Lung (tissue), 11 donors: ENCODE measurements at regions not wholly inside any gene's neighbourhood (a gene's known extent, or its start where the extent isn't known, plus 50 kb on each side); places are given as distances from the start of the nearest gene placed in this dataset.

Experiments
- ATAC-seq: fragments of 200-7000 bp; cut with Tn5 transposase; one replicate; pipeline ENCODE4 v1.9.1; 2020; ENCODE audit warnings: moderate number of reproducible peaks; ENCODE audit not compliant: insufficient read depth, low FRiP score
- DNase-seq, 3 donors: peaks; one replicate each; pipeline ENCODE4 v3.0.0-alpha.2; 2013 to 2017
- H3K27ac ChIP-seq, 2 donors: one replicate each; pipeline ENCODE4 v1.5.1; 2013; ENCODE audit warnings: mild to moderate bottlenecking in 2 of 2, moderate library complexity in 2 of 2, control low read depth in 1 of 2, inconsistent platforms in 1 of 2, low read depth in 1 of 2, low read length in 1 of 2
- H3K27me3 ChIP-seq, 3 donors: one replicate each; pipeline ENCODE4 v1.5.1; 2013; ENCODE audit warnings: low read length in 2 of 3; ENCODE audit not compliant: control insufficient read depth in 3 of 3, insufficient read depth in 3 of 3
- H3K36me3 ChIP-seq, 4 donors: one replicate each; pipeline ENCODE4 v1.5.1; 2013; ENCODE audit warnings: low read length in 4 of 4, mild to moderate bottlenecking in 1 of 4, moderate library complexity in 1 of 4; ENCODE audit not compliant: control insufficient read depth in 4 of 4, insufficient read depth in 4 of 4
- H3K4me1 ChIP-seq, 5 donors: one replicate each; pipeline ENCODE4 v1.5.1; 2013; ENCODE audit warnings: low read length in 5 of 5, mild to moderate bottlenecking in 2 of 5, moderate library complexity in 1 of 5; ENCODE audit not compliant: control insufficient read depth in 5 of 5, insufficient read depth in 5 of 5
- H3K4me3 ChIP-seq: one replicate; pipeline ENCODE4 v1.5.1; 2013; ENCODE audit warnings: mild to moderate bottlenecking, control low read depth, moderate library complexity
- H3K9ac ChIP-seq, 2 donors: one replicate each; pipeline ENCODE4 v1.5.1; 2013; ENCODE audit warnings: low read length in 2 of 2, control low read depth in 1 of 2; ENCODE audit not compliant: insufficient read depth in 1 of 2
- H3K9me3 ChIP-seq, 4 donors: one replicate each; pipeline ENCODE4 v1.5.1; 2013; ENCODE audit warnings: low read length in 3 of 4, mild to moderate bottlenecking in 1 of 4, moderate library complexity in 1 of 4; ENCODE audit not compliant: control insufficient read depth in 4 of 4, insufficient read depth in 3 of 4
- CTCF ChIP-seq: IDR thresholded peaks from 2 replicates; pipeline ENCODE4 v1.5.1; 2012; ENCODE audit warnings: mild to moderate bottlenecking; ENCODE audit errors: control extremely low read depth, extremely low read depth
- WGBS, 2 donors: extraction: QIAGEN DNeasy Blood & Tissue Kit; methylation state at CpG; one replicate each; pipeline ENCODE4 v1.1.7; 2013; 5-methylcytosine and 5-hydroxymethylcytosine counted together
- donor health status: control.
- donor health status: control.
- donor health status: Bipolar disorder and iron deficiency.
- donor health status: healthy.
- donor health status: DM: yes; HTN: yes; CAD: no.

- Histone ChIP-seq H3K9ac (no peak overlapping the region), H3K27me3 (no peaks in the 10 kb centered on the region), H3K36me3 (no peaks in the 10 kb centered on the region), H3K27ac (no peak overlapping the region), H3K4me1 (peaks cover 0 to 2% (median 0%) of the 10 kb centered on the region in 5 donors), H3K4me3 (no peak overlapping the region), H3K9me3 (no peaks in the 10 kb centered on the region)
- no peak for ATAC-seq
- no peak for DNase-seq
- WGBS, 2 donors, result 63 to 70% methylated on average over 2 of the region's 2 CpGs
- no peak for TF ChIP-seq CTCF
Measured at GRCh38 chr4:156303708-156304107, 350.0 kb upstream of the CTSO start.

- Histone ChIP-seq H3K4me3 (no peak overlapping the region), H3K4me1 (peaks cover 0 to 10% (median 0%) of the 10 kb centered on the region in 5 donors), H3K27ac (no peak overlapping the region), H3K9ac (no peak overlapping the region), H3K36me3 (no peaks in the 10 kb centered on the region), H3K9me3 (no peaks in the 10 kb centered on the region), H3K27me3 (no peaks in the 10 kb centered on the region)
- ATAC-seq (no peak), DNase-seq (peak; percentile 73 to 86 (median 78))
- no peak for TF ChIP-seq CTCF
Measured at GRCh38 chr4:156298230-156298629, 344.6 kb upstream of the CTSO start.

GRCh38 chr4:156295676-156296195 lies 342.1 kb upstream of the CTSO start:
- Histone ChIP-seq H3K9ac (no peak overlapping the region), H3K4me3 (no peak overlapping the region), H3K27me3 (no peaks in the 10 kb centered on the region), H3K36me3 (no peaks in the 10 kb centered on the region), H3K27ac (no peak overlapping the region), H3K4me1 (peaks cover 0 to 19% (median 0%) of the 10 kb centered on the region in 5 donors), H3K9me3 (no peaks in the 10 kb centered on the region)
- DNase-seq (peak in 2 of 3 donors; percentile 53 to 59), ATAC-seq (no peak)
- 62 to 79% methylated on average over 1 of the region's 1 CpG for WGBS, 2 donors
- TF ChIP-seq CTCF, result no peak

- Histone ChIP-seq H3K27me3 (no peaks in the 10 kb centered on the region), H3K9ac (no peak overlapping the region), H3K9me3 (no peaks in the 10 kb centered on the region), H3K4me1 (peaks cover 0 to 19% (median 0%) of the 10 kb centered on the region in 5 donors), H3K4me3 (no peak overlapping the region), H3K36me3 (no peaks in the 10 kb centered on the region), H3K27ac (no peak overlapping the region)
- 22 to 23% methylated on average over 2 of the region's 2 CpGs for WGBS, 2 donors
- DNase-seq (peak; percentile 17 to 51 (median 50)), ATAC-seq (peak; percentile 27)
- TF ChIP-seq CTCF, result no peak
Measured at GRCh38 chr4:156294577-156294976, 340.9 kb upstream of the CTSO start.
